ENCODE measurements at regions not wholly inside any gene's neighbourhood (a gene's known extent, or its start where the extent isn't known, plus 50 kb on each side); places are given as distances from the start of the nearest gene placed in this dataset.

- TF ChIP-seq, protein P1, sequence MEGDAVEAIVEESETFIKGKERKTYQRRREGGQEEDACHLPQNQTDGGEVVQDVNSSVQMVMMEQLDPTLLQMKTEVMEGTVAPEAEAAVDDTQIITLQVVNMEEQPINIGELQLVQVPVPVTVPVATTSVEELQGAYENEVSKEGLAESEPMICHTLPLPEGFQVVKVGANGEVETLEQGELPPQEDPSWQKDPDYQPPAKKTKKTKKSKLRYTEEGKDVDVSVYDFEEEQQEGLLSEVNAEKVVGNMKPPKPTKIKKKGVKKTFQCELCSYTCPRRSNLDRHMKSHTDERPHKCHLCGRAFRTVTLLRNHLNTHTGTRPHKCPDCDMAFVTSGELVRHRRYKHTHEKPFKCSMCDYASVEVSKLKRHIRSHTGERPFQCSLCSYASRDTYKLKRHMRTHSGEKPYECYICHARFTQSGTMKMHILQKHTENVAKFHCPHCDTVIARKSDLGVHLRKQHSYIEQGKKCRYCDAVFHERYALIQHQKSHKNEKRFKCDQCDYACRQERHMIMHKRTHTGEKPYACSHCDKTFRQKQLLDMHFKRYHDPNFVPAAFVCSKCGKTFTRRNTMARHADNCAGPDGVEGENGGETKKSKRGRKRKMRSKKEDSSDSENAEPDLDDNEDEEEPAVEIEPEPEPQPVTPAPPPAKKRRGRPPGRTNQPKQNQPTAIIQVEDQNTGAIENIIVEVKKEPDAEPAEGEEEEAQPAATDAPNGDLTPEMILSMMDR (IDR thresholded peaks at IDR 0.05; ENCODE audit: poor library complexity): no peak
- TF ChIP-seq EZH2 (IDR thresholded peaks at IDR 0.05; ENCODE audit: borderline replicate concordance) (no peak), EZH2phosphoT487 (IDR thresholded peaks at IDR 0.05; ENCODE audit: low read depth, severe bottlenecking, unreplicated experiment) (no peak)
Observed at GRCh38 chr3:104614564-104614963, 752.1 kb upstream of the ALCAM start.
